ENCODE measurements at regions not wholly inside any gene's neighbourhood (a gene's known extent, or its start where the extent isn't known, plus 50 kb on each side); places are given as distances from the start of the nearest gene placed in this dataset.

DNA sequence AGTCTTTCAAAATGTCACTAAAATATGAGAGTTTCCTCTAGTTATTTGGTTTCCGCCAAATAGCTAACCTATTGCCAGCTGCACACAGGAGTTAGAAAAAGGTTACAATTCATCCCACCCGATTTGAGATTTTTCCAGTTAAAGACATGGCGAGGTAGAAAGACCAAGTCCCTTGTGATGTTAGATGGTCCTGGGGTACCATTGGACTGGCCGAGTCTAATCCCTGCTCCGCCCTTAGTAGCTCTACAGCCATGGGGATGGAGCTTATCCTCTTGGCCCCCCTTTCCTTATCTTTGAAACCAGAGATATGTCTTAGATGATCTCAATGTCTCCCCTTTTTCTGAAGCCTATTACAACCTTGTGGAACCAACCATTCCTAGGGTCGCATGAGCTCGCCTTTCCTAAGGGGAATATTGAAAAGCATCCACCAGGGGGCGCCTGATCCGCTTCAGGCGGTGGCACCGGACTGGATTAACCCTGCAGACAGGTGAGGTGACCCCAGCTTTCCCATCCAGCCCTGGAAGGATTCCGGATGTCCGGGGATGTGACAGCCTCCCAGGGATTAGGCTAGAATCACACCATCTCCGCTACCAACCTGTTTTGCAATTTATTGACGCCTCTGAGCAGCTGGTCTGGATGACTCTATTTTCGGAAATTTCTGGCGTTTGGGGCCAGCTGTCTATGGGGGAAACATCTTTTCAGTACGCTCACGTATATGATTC is 68.3 kb upstream of the SIM2 start:
- TF ChIP-seq, protein P1, sequence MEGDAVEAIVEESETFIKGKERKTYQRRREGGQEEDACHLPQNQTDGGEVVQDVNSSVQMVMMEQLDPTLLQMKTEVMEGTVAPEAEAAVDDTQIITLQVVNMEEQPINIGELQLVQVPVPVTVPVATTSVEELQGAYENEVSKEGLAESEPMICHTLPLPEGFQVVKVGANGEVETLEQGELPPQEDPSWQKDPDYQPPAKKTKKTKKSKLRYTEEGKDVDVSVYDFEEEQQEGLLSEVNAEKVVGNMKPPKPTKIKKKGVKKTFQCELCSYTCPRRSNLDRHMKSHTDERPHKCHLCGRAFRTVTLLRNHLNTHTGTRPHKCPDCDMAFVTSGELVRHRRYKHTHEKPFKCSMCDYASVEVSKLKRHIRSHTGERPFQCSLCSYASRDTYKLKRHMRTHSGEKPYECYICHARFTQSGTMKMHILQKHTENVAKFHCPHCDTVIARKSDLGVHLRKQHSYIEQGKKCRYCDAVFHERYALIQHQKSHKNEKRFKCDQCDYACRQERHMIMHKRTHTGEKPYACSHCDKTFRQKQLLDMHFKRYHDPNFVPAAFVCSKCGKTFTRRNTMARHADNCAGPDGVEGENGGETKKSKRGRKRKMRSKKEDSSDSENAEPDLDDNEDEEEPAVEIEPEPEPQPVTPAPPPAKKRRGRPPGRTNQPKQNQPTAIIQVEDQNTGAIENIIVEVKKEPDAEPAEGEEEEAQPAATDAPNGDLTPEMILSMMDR (IDR thresholded peaks at IDR 0.05; ENCODE audit: low read depth, low read length, poor library complexity, severe bottlenecking): peak; percentile 88
- TF ChIP-seq EZH2phosphoT487 (IDR thresholded peaks at IDR 0.05; ENCODE audit: borderline replicate concordance, low read length): no peak
